ENCODE measurements at regions not wholly inside any gene's neighbourhood (a gene's known extent, or its start where the extent isn't known, plus 50 kb on each side); places are given as distances from the start of the nearest gene placed in this dataset.
"Not testable (repeated sequence)": the region's sequence is repeated elsewhere in the genome, so short reads cannot be mapped to it uniquely, and the experiment has no call there.

GRCh38 chr6:121548131-121548530, 112.7 kb downstream of the GJA1 start:
- no peak for DNase-seq (ENCODE audit: low spot score)

DNA sequence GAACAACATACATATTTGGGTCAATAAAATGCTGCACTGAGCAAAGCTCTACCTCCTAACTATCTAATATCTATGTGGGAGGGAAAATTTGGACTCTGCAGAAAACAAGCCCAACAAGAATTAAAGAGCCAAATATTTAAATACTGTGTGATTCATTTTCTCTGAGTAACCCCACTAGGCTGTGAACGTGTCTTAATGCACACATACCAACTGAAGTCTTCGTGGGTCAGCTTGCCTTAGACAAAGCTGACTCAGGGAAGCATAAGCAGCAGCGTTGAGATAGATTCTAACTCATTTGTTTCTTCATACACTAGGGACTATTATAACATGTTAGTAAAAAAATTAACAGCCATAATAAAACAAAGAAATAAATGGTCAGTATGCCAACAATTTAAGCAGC, 114.3 kb downstream of the GJA1 start:
- no peak for DNase-seq (ENCODE audit: low spot score)

DNA sequence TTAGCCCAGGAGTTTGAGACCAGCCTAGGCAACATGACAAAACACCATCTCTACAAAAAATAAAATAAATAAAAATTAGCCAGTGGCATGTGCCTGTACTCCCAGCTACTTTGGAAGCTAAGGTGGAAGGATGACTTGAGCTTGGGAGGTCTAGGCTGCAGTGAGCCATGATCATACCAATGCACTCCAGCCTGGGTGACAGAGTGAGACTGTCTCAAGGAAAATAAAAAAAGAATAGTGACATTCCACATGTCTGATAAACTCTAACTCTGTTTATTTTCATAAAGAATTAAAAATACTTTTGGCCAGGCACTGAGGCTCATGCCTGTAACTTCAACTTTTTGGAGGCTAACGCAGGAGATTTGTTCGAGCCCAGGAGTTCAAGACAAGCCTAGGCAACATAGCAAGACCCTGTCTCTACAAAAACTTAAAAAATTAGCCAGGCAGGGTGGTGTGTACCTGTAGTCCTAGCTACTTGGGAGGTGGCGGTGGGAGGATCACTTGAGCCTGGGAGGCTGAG, 115.1 kb downstream of the GJA1 start:
- no peak for DNase-seq (ENCODE audit: low spot score)

GRCh38 chr6:121555201-121555600, 119.8 kb downstream of the GJA1 start:
- no peak for DNase-seq (ENCODE audit: low spot score)

DNA sequence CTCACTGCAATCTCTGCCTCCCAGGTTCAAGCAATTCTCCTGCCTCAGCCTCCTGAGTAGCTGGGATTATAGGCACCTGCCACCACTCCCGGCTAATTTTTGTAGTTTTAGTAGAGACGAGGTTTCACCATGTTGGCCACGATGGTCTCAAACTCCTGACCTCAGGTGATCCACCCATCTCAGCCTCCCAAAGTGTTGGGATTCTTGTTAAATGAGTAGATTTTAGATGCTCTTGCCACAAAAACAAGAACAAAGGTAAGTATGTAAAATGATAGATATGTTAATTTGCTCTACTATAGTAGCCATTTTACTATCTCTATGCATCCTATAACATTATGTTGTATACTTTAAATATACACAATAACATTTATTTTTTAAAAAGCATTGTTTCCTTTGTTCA, 120.7 kb downstream of the GJA1 start:
- DNase-seq (ENCODE audit: low spot score) = not testable (repeated sequence)

GRCh38 chr6:121557146-121557940, 121.9 kb downstream of the GJA1 start:
- DNase-seq (ENCODE audit: low spot score) = no peak

DNA sequence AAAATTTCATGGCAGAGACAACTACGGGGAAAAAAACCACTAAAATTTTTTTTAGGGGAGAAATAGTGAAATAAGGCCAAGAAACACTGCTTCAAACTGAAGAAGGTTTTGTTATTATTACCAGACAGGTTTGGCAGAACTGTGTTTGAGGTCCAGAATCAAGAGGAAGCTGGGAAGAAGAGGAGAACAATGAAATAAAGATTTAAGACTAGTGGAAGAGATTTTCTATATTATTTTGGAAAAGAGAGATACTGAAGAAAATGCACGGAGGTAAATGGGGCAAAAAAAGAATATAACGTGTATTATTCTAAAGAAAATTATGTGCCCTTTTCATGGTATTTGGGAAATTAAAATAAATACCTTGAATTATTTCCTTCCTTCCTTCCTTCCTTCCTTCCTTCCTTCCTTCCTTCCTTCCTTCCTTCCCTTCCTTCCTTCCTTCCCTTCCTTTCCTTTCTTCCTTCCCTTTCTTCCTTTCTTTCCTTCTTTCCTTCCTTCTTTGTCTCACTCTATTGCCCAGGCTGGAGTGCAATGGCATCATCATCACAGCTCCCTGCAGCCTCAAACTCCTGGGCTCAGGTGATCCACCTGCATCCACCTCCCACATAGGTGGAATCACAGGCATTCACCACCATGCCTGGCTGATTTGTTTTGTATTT, 124.3 kb downstream of the GJA1 start:
- no peak for DNase-seq (ENCODE audit: low spot score)

- DNase-seq (ENCODE audit: low spot score) = no peak
Measured at GRCh38 chr6:121560476-121560875, 125.0 kb downstream of the GJA1 start.

DNA sequence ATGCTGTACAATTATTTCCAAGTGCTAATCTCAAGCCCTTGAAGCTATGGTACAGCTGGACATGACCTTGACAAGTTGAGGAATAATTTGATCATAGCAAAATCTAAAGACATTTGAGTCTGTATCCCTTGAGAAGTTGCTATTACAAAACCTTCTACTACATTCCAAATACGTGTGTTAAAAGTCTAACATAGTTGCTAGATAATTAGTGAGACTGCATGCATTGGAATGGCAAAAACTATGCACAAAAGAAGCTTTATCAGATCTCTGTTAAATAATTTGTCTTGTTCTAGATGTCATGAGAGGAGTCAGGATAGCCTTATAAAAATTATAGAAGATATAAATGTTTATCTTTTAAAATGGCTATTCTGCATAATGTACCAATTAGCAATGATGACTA, 127.8 kb downstream of the GJA1 start:
- DNase-seq (ENCODE audit: low spot score) = no peak

- not testable (repeated sequence) for DNase-seq (ENCODE audit: low spot score)
Measured at GRCh38 chr6:121564529-121564928, 129.1 kb downstream of the GJA1 start.

DNA sequence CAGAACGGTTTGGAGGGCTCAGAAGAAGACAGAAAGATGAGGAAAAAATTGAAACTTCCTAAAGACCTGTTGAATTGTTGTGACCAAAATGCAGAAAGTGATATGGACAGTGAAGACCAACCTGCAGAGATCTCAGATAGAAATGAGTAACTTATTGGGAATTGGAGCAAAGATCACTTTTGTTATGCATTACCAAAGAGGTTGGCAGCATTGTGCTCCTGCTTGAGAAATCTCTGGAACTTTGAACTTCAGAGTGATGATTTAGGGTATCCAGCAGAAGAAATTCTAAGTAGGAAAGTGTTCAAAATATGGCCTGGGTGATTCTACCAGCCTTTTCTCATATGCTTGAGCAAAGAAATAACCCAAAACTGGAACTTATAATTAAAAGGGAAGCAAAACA, 136.0 kb downstream of the GJA1 start:
- no peak for DNase-seq (ENCODE audit: low spot score)

- DNase-seq (ENCODE audit: low spot score) = no peak
Measured at GRCh38 chr6:121573481-121573880, 138.0 kb downstream of the GJA1 start.

GRCh38 chr6:121578216-121578615, 142.8 kb downstream of the GJA1 start:
- DNase-seq (ENCODE audit: low spot score) = no peak

DNA sequence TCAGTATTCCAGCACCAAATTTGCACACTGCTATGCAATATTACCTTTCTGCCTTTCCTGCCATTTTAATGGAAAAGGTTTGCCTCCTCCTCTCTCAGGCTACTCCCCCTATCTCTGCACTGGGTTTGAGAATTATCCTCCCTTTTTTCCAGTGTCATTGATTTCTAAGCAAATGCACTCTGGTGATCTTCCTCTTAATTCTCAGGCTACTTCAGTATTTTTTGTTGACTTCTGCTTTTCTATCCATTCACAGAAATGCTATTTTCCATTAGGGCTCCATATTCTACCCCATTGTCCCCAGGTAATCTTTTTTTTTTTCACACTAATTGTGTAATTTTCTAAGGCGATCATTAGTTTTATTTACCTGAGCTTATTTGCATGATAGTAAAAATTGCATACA, 144.0 kb downstream of the GJA1 start:
- no peak for DNase-seq (ENCODE audit: low spot score)

DNA sequence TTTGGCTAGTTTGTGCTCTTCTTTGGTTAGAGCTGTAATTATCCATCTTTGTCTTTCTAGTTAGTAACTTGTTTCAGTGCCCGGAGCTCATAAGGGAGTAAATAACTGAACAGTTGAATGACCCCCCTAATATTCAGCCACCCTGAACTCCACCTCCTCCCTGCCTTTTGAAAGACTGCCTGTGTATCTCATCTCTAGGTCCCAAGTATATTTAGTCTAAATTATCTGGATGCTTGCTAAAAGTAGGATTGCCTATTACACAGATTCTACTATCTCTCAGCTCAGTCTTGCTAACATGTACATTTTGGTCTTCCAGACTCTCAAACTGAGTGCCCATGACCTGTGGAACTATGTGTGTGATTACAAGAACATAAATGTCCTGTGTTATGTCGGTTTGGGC, 145.9 kb downstream of the GJA1 start:
- DNase-seq (ENCODE audit: low spot score) = no peak

DNA sequence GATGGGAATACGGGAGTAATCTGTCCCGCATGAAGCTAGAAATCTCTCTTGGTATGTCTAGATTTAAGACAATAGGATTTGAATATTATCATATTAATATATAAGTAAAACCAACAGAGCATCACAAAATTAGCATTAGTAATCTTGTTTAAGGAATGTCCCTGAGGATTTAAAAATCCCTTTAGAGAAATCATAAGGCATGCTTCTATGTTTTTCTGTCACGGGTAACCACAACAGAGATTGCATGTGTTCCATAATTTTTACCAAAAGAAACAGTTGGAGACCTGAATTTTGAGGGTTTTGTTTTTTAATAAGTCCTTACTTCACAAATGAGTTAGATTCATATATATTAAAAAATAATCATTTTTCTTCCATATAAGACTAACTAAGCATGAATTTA, 146.8 kb downstream of the GJA1 start:
- no peak for DNase-seq (ENCODE audit: low spot score)

- DNase-seq (ENCODE audit: low spot score) = no peak
Measured at GRCh38 chr6:121584586-121585369, 149.3 kb downstream of the GJA1 start.

GRCh38 chr6:121590438-121590837, 155.0 kb downstream of the GJA1 start:
- no peak for DNase-seq (ENCODE audit: low spot score)

DNA sequence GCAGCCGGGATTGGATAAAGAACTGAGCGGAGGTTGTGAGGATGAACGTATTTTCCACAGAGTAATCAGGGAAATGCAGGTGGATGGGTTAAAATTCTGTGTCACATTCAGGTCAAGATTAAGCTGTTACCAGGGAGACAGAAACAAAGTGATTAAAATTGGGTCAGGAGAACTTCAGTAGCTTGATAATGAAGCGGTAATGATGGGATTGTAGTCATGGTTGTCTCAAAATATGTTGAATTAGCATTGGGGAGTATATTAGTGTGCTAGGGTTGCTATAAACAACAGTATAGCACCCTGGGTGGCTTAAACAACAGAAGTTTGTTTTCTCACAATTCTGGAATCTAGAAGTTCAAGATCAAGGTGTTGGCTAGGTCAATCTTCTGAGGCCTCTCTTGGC, 155.5 kb downstream of the GJA1 start:
- DNase-seq (ENCODE audit: low spot score) = no peak

DNA sequence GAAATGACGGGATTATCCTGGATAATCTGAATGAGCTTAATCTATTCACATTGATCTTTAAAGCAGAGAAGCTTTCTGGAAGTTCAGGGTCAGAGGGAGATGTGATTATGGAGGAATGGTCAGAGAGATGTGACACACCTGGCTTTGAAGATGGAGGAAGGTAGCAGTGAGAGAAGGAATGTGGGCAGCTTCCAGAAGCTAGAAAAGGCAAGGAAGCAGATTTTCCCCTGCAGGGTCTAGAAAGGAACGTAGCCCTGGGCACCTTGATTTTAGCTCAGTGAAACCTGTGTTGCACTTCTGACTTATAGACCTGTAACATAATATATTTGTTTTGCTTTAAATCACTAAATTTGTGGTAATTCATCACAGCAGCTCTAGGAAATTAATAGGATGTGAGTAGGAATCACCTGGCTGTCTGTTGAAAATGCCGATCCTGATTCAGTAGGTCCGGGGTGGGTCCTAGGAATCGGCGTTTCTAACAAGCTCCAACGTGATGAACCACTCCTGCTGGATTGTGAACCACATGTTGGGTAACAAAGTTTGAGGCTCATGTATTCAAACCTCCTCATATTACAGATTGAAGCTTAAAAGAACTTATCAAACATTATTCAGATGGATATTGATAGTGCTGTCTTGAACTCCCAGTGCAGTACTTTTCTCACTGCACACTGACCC, 157.0 kb downstream of the GJA1 start:
- no peak for DNase-seq (ENCODE audit: low spot score)

- DNase-seq (ENCODE audit: low spot score) = peak; percentile 34
Measured at GRCh38 chr6:121593011-121593641, 157.7 kb downstream of the GJA1 start.

- DNase-seq (ENCODE audit: low spot score) = no peak
Measured at GRCh38 chr6:121594053-121594452, 158.6 kb downstream of the GJA1 start.
